GM18499 (cell line): ENCODE measurements at regions not wholly inside any gene's neighbourhood (a gene's known extent, or its start where the extent isn't known, plus 50 kb on each side); places are given as distances from the start of the nearest gene placed in this dataset.
"Not testable (repeated sequence)": the region's sequence is repeated elsewhere in the genome, so short reads cannot be mapped to it uniquely, and the experiment has no call there.

Experiments
- ATAC-seq: cut with Tn5 transposase; IDR thresholded peaks from one replicate; pipeline ENCODE4 v1.9.1; 2021; ENCODE audit warnings: moderate number of reproducible peaks; ENCODE audit not compliant: insufficient read depth, unreplicated experiment

DNA sequence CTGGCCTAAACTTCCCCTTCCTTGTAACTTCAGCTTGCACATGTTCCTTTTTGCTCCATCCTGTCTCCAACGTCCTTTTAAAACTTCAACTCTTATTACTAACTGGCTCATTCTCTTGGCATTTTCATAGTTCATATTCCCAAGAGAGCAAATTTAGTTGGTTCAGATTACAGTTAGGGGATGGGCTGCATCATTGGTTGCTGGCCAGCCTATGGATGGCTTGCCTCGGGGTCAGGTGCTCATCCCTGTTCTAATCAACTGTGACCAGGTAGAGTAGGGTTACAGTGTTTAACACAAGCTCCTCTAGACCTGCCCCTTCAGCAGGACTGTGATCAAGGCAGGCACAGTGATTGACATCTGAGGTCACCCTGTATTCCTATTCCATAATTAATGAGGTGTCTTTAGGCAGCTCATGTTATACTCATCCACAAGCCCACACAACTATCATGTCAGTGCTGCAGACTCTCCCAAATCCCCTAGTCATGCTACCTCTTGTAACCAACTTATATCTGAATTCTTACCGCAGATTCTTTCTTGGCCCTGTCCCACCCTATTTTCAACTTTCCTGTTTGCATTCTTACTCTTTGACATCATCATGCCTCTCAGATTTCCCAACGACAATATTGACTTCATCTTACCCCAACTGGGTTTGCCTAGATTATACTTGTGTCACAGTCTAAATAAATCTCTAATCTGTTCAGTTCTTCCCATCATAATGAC, 293.3 kb downstream of the MTX2 start:
- no peak for ATAC-seq

- ATAC-seq, result no peak
Observed at GRCh38 chr2:176565641-176566323, 296.5 kb downstream of the MTX2 start.

DNA sequence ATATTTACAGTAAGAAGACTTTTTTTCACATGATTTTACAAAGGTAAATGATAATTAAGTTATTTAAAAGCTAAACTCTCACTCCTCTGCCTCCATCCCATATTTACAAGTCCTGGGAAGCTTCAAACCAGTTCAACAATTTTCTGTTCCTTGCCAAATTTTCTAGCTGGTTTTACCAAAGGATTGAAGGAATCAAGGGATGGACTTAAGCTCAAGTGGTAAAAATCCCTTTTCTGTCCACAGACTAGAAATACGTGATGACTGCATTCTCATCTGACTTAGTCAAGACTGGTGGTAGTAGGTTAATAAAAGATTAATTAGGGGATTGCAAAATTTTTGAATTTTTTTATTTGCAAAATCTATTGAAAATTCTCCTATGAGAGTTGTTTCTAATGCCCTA, 297.3 kb downstream of the MTX2 start:
- ATAC-seq, result no peak

DNA sequence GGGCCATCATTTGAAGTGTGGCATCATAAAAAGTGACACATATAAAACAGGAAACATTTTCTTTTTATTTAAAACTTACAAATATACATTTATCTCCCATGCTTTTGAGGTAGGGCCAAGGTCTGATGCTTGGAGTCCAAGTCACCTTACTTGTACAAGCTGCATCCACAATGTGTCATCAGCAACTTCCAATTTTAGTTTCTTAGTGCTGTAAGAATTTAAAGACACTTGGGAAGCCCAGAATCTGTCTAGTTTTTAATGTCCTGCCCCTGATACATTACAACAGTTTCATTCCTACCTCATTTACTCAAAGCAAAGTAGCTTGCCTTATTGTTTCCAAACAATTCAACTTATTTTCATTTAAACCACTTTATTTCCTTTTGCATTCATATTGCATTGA, 297.7 kb downstream of the MTX2 start:
- ATAC-seq, result no peak

- ATAC-seq, result no peak
Observed at GRCh38 chr2:176567361-176567760, 298.1 kb downstream of the MTX2 start.

- ATAC-seq, result no peak
Observed at GRCh38 chr2:176569574-176569973, 300.3 kb downstream of the MTX2 start.

- ATAC-seq, result no peak
Observed at GRCh38 chr2:176573612-176574483, 304.6 kb downstream of the MTX2 start.

GRCh38 chr2:176574484-176575236, 305.4 kb downstream of the MTX2 start:
- ATAC-seq, result no peak

DNA sequence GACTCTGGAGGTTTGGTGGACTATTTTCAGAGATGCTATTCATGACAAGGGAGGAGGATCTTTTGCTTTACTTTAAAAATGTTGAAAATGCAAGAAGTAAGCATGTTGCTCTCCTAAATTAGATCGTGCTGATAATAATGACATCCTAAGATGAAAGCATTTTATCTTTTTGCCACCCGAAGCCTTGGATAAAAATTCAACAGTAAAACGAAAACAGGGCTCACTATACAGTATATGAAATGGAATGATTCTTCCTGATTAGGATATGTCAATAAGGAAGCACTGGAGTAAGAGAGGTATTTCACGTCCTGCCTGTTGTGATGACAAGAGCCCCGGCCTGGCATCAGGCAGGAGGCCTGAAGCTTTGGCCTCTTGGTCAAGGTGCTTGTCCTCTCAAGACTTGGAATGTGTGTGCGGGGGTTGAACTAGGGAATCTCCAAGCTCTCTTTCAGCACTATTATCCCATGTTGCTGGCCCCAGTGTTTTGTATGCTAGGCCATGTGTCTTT, 306.0 kb downstream of the MTX2 start:
- ATAC-seq, result no peak

DNA sequence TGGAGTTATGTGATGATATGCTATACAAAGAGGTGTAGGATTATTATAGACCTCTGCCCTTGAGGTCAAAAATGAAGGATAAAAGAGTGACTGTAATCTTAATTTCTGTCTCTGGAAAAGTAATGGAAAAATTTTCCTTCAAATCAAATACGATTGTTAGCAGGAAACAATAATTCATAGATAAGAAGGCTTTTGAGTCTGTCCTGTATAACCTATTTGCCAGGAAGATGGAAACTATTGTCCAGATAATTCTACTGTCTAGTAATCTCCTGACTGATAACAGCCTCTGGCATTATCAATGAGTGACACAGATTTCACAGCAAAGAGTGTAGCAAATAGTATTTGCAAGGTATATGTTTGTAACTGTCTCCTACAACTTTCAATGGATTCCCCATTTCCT, 307.8 kb downstream of the MTX2 start:
- ATAC-seq, result no peak

DNA sequence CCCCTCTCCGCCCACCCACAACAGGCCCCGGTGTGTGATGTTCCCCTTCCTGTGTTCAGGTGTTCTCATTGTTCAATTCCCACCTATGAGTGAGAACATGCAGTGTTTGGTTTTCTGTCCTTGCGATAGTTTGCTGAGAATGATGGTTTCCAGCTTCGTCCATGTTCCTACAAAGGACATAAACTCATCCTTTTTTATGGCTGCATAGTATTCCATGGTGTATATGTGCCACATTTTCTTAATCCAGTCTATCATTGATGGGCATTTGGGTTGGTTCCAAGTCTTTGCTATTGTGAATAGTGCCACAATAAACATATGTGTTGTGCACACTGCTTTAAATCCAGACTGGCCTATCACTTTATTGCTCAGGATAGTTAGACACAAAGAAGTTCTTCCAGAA, 309.1 kb downstream of the MTX2 start:
- not testable (repeated sequence) for ATAC-seq

- no peak for ATAC-seq
Observed at GRCh38 chr2:176579608-176580007, 310.4 kb downstream of the MTX2 start.

GRCh38 chr2:176581557-176582165, 312.4 kb downstream of the MTX2 start:
- no peak for ATAC-seq

GRCh38 chr2:176582176-176582575, 312.9 kb downstream of the MTX2 start:
- ATAC-seq, result no peak

GRCh38 chr2:176582990-176583481, 313.8 kb downstream of the MTX2 start:
- ATAC-seq, result no peak

GRCh38 chr2:176583607-176584006, 314.4 kb downstream of the MTX2 start:
- ATAC-seq, result no peak

GRCh38 chr2:176584333-176584732, 315.1 kb downstream of the MTX2 start:
- no peak for ATAC-seq

DNA sequence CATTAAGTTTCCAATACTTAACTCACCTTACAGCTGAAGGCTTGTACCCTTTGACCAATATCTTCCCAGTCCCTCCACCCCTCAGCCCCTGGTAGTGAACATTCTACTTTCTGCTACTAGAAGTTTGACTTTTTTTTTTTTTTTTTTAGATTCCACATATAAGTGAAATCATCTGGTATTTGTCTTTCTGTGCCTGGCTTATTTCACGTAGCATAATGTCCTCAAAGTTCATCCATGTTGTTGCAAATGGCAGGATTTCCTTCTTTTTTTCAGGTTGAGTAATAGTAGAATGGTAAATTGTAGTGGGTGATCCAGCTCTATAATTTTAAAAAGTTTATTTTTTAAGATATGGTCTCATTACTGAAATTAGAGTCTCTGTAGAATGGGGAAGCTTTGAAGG, 316.0 kb downstream of the MTX2 start:
- no peak for ATAC-seq

GRCh38 chr2:176585791-176586190, 316.5 kb downstream of the MTX2 start:
- no peak for ATAC-seq

GRCh38 chr2:176589287-176589686, 320.0 kb downstream of the MTX2 start:
- no peak for ATAC-seq
